ENCODE measurements at regions not wholly inside any gene's neighbourhood (a gene's known extent, or its start where the extent isn't known, plus 50 kb on each side); places are given as distances from the start of the nearest gene placed in this dataset.

DNA sequence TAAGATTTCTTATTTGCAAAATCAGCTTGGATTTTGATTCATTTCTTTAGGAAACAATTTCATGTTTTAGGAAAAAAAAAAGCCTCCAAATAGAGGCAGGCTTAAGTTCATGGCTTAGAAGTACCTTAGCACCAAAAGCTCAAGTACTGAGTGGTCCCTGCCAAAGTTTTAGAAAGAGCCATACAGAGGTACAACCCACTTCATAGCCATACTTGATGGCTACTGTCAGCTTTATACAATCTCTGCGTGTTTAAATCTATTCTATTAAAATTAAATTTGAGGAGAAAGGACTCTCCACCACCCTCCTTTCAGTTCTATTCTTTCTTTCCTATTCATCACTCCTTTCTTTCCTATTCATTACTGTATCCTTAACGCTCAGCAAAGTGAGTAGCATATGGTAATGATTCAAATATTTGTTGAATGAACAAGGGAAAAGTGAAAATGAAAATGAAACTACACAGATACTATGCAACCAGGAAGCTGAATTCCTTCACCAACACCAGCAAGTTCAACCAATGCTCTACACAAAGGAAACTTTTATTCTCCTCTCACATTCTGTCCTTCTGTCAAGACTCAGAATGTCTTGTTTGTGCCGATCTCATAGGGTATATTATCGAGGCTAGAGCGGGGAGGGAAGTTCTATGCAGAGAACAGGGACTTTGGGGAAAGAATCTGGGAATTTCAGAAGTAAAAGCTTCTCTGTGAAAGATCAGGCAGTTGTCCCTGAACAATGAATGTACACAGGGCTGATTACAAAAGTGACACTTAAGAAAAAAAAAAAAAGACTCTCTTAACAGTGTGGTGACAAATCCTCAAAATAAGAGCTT is 138.6 kb upstream of the SPEF2 start:
- no peak for DNase-seq (ENCODE audit: low read depth)

DNA sequence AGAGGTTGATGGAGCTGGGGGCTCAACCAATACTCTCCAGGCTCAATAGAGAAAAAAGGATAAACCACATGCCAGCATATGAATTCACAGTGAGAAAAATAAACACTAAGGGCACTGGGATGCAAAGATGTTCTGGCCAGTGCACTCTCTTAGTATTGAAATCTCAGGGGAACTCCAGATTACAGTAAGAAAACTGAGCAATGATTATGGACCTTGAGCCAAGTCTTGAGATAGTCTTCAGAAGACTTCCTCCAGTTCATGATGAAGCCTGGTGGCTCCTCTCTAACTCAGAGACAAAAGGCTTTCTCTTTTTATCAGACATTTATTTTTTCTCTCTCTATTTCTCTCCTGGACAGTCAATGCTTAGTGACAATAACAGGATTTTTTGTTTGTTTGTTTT is 139.8 kb upstream of the SPEF2 start:
- no peak for DNase-seq (ENCODE audit: low read depth)

DNA sequence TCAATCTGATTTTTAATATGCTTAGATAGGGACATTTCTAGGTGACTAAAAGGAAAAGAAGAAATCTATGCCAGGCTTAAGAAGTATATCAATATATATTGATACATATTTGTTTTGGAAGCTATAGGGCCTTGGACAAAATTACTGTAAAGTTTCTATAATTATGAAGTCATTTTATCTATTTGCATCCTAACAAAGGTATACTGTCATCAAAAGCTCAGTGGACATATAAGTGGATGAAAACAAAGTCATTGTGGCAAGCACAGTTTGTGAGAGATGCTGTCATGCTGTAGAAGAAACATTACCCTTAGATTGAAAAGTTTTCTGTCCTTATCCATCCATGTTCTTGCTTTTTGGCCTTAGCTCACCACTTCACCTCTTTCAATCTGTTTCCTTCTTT is 140.3 kb upstream of the SPEF2 start:
- DNase-seq (ENCODE audit: low read depth), result no peak

GRCh38 chr5:35476797-35477196 is 140.9 kb upstream of the SPEF2 start:
- no peak for DNase-seq (ENCODE audit: low read depth)

DNA sequence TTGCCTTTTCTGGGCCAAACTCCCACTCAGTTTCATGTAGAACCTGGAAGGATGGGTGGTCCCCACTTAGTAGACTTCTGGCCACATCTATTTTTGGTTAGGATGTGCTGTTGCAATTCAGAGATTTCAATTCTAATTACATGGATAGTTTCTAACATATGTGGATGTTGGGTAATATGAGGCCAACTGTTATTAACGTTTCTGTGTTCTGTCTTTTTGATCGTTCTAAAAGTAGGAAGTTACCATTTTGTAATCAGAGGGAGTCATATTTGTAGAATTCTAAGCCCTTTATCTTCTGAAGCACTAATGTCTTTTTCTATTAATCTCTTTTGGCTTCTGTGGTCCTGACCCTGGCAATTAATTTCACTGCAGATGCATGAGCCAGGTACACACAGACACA is 141.6 kb upstream of the SPEF2 start:
- DNase-seq (ENCODE audit: low read depth), result no peak

DNA sequence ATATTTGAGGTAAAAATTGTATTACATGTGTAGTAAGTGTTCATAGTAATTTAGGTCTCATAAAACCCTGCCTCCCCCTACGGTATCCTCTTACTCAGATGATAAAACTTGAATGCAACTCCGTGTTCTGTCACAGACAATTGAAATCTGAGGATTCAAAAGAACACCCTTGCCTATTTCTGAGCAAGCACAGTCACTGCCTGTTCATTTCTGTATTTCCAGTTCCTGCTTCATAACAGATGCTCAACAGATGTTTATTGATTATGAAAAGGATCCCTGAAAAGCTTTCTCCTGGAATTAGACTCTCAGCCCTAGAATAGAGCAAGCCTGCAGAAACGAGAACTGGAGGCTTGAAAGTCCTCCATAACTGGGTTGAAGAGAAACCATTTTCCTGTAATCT is 144.1 kb upstream of the SPEF2 start:
- no peak for DNase-seq (ENCODE audit: low read depth)

- DNase-seq (ENCODE audit: low read depth), result no peak
Observed at GRCh38 chr5:35470866-35471265, 146.8 kb upstream of the SPEF2 start.

GRCh38 chr5:35468811-35469210 is 148.9 kb upstream of the SPEF2 start:
- no peak for DNase-seq (ENCODE audit: low read depth)

- no peak for DNase-seq (ENCODE audit: low read depth)
Observed at GRCh38 chr5:35466746-35467145, 150.9 kb upstream of the SPEF2 start.

DNA sequence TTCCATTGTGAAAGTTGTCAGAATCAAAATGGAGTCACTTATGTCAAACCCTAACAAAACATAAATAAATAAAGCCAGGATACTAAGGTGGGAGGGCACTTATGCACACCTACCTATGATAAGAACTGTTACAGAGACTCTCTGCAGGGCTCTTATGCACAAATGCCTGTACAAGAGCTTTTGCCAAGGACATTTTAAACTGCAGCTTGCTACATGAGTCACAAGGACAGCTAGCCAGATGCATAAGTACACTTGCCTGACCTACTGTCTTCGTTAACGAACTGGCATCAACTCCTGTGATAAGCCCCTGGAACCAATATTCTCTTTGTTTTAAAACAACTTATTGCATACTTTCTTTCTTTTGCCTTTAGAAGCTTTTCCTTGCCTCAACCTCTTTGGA is 152.9 kb upstream of the SPEF2 start:
- DNase-seq (ENCODE audit: low read depth), result no peak

GRCh38 chr5:35461530-35461929 is 156.1 kb upstream of the SPEF2 start:
- DNase-seq (ENCODE audit: low read depth), result no peak

- DNase-seq (ENCODE audit: low read depth), result no peak
Observed at GRCh38 chr5:35458824-35459207, 158.8 kb upstream of the SPEF2 start.

DNA sequence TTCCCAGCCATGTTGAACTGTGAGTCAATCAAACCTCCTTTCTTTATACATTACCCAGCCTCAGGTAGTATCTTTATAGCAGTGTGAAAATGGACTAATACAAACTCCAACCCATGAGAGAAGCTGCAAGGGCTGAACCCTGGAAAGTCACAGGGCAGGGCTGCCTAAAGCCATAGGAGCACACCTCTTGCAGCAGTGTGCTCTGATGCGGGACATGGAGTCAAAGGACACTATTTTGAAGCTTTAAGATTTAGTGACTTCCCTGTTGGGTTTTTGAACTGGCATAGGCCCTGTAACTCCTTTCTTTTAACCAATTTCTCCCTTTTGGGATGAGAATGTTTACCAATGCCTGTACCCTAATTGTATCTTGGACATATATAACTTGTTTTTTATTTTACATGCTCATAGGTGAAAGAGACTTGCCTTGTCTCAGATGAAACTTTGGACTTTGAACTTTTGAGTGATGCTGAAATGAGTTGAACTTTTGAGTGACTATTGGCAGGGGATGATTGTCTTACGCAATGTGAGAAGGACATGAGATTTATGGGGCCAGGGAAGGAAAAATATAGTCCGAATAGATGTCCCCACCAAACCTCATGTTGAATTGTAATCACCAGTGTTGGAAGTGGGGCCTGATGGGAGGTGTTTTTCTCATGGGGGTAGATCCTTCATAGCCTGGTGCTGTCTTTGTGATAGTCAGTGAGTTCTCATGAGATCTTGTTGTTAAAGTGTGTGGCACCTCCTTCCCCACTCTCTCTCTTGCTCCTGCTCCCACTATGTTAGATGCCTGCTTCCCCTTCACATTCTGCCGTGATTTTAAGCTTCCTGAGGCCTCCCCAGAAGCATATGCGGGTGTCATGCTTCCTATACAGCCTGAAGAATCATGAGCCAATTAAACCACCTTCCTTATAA is 159.5 kb upstream of the SPEF2 start:
- no peak for DNase-seq (ENCODE audit: low read depth)

DNA sequence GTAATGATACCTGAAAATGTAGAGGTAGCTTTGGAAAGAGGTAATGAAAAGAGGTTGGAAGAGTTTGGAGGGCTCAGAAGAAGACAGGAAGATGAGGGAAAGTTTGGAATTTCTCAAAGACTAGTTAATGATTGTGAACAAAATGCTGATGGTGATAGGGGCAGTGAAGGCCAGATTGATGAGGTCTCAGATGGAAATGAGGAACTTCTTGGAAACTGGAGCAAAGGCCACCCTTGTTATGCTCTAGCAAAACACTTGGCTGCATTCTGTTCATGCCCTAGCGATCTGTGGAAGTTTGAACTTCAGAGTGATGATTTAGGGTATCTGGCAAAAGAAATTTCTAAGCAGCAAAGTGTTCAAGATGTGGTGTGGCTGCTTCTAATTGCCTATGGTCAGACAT is 161.2 kb upstream of the SPEF2 start:
- DNase-seq (ENCODE audit: low read depth), result no peak

- peak; percentile 54 for DNase-seq (ENCODE audit: low read depth)
Observed at GRCh38 chr5:35454011-35454525, 163.6 kb upstream of the SPEF2 start.

- DNase-seq (ENCODE audit: low read depth), result no peak
Observed at GRCh38 chr5:35443803-35444595, 173.7 kb upstream of the SPEF2 start.

DNA sequence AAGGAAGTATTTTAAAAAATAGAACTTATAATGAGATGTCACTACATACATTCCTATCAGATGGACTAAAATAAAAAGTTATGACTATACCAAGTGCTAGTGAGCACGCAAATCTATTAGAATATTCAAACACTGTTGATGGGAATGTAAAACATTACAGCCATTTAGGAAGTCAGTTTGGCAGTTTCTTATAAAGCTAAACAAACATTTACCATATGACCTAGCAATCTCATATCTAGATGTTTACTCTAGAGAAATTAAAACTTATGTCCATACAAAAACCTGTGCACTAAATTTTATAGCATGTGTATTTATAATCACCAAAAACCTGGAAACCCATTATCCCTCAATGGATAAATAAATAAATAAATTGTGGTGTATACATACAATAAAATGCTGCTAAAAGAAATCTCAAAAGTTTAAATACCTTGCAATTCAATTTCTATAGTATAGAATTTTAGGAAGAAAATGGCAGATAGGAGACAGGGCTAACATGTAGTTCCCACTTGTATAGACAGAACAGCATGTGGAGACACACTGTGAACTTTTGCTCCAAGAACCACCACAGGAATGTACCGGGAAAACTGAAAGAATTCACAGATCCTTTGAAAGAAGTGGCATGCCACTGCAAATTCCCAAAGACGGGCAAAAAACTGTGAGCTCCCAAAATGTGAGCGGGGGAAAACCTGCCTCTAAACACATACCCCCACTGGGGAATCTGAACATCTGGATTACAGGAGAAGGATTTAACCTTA is 174.6 kb upstream of the SPEF2 start:
- no peak for DNase-seq (ENCODE audit: low read depth)

GRCh38 chr5:35440409-35440808 is 177.3 kb upstream of the SPEF2 start:
- no peak for DNase-seq (ENCODE audit: low read depth)

DNA sequence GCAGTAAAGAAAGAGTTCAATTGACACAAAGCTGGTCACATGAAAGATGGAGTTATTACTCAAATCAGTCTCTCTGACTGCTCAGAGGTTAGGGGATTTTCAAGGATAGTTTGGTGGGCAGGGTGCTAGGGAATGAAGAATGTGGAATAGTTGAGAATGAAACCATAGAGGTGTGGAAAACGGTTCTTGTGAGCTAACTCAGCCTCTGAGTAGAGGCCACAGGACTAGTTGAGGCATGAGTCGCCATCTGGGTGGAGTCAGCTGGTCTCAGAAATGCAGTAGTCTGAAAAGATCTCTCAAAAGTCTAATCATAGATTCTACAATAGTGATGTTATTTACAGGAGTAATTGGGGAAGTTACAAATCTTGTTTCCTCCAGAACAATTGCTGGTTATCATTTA is 178.9 kb upstream of the SPEF2 start:
- no peak for DNase-seq (ENCODE audit: low read depth)

DNA sequence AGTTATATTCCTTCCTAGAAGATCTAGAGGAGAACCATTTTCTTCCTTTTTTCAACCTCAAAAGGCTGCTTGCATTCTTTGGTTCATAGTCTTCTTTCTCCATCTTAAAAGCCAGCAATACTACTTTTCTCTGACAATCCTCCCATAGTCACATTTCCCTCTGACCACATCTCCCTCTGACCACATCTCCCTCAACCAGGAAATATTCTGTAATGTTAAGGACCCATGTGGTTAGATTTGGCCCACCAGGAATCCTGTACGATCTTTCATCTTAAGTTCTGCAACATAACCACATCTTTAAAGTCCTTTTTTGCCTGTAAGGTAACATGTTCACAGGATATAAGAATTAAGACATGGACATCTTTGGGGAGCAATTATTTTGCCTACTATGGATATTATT is 179.4 kb upstream of the SPEF2 start:
- no peak for DNase-seq (ENCODE audit: low read depth)

- DNase-seq (ENCODE audit: low read depth), result no peak
Observed at GRCh38 chr5:35436400-35437057, 181.1 kb upstream of the SPEF2 start.

Data from HS-27A (cell line).